Pancreas (tissue), 10 donors: ENCODE measurements at regions not wholly inside any gene's neighbourhood (a gene's known extent, or its start where the extent isn't known, plus 50 kb on each side); places are given as distances from the start of the nearest gene placed in this dataset.

ENCODE experiments used
- ATAC-seq, 4 donors: fragments of 200-7000 bp; cut with Tn5 transposase; one replicate each; pipeline versions ENCODE4 v1.8.0 to v1.9.1; 2020; ENCODE audit warnings: mild to moderate bottlenecking in 4 of 4, moderate library complexity in 4 of 4
- DNase-seq, 6 donors: peaks; one replicate each; pipeline ENCODE4 v3.0.0-alpha.2; 2020
- FAIRE-seq: peaks from 2 replicates; lab custom pipeline; 2012; peaks lifted over from hg19 to GRCh38; lab: Jason Lieb, UNC
- H3K27ac ChIP-seq, 4 donors: fragments of 200-600 bp; sonication (generic); 1 replicate in 3 of 4; 2 replicates in 1 of 4; pipeline versions ENCODE4 v1.5.0 to v1.8.0; 2020
- H3K27me3 ChIP-seq, 4 donors: fragments of 200-600 bp; one replicate each; pipeline ENCODE4 v1.8.0; 2021
- H3K36me3 ChIP-seq, 3 donors: fragments of 200-600 bp; sonication (generic) in 1 of 3; one replicate each; pipeline versions ENCODE4 v1.5.0 to v1.8.0; 2020 to 2021
- H3K4me1 ChIP-seq, 3 donors: fragments of 200-600 bp; one replicate each; pipeline ENCODE4 v1.8.0; 2021
- H3K4me3 ChIP-seq, 4 donors: fragments of 200-600 bp; sonication (generic) in 2 of 4; one replicate each; pipeline versions ENCODE4 v1.5.0 to v1.8.0; 2020 to 2021
- H3K9me3 ChIP-seq, 4 donors: fragments of 200-600 bp; one replicate each; pipeline ENCODE4 v1.8.0; 2021
- CTCF ChIP-seq, 4 donors: fragments of 200-600 bp; sonication (generic) in 3 of 4; IDR thresholded peaks; one replicate each; pipeline versions ENCODE4 v1.5.0 to v1.8.0; 2021; ENCODE audit warnings: antibody characterized with exemption in 4 of 4
- WGBS, 2 donors: extraction: QIAGEN DNeasy Blood & Tissue Kit; methylation state at CpG; one replicate each; pipeline ENCODE4 v1.1.7; 2013; 5-methylcytosine and 5-hydroxymethylcytosine counted together
- intact Hi-C, 3 donors: fragments of 100-400 bp; cut with DNase I; formaldehyde crosslinking; loops; one replicate each; pipeline versions ENCODE4 v1.11.1 to v1.14.2; 2022
- donor health status: healthy with polysubstance abuse.
- donor health status: DM: no; HTN: no; CAD: no; lungs with moderate emphysema.
- donor health status: DM: no; HTN: no; CAD: no.
- donor health status: control.
- donor health status: control.
- donor health status: Bipolar disorder and iron deficiency.
- donor health status: DM: yes; HTN: yes; CAD: no.
- donor health status: DM: no; HTN: no; CAD: no.
- donor health status: DM: no; HTN: no; CAD: no.
- donor health status: DM: yes; HTN: yes; CAD: no.

- Histone ChIP-seq H3K4me1 (no peaks in the 10 kb centered on the region), H3K9me3 (no peaks in the 10 kb centered on the region), H3K36me3 (no peaks in the 10 kb centered on the region), H3K27ac (no peak overlapping the region), H3K27me3 (no peaks in the 10 kb centered on the region), H3K4me3 (no peak overlapping the region)
- WGBS, 2 donors, result 78 to 87% methylated on average over 1 of the region's 1 CpG
- ATAC-seq (no peak), FAIRE-seq (no peak), DNase-seq (no peak)
- intact Hi-C loops, result no loop called here
- TF ChIP-seq CTCF (IDR thresholded peaks at IDR 0.05), result no peak
These were observed 127.8 kb downstream of the GAS1 start for GRCh38 chr9:86819552-86819951.

GRCh38 chr9:86818636-86819035 is 128.7 kb downstream of the GAS1 start:
- intact Hi-C loops, result no loop called here
- Histone ChIP-seq H3K4me1 (no peaks in the 10 kb centered on the region), H3K27ac (no peak overlapping the region), H3K27me3 (no peaks in the 10 kb centered on the region), H3K36me3 (no peaks in the 10 kb centered on the region), H3K9me3 (no peaks in the 10 kb centered on the region), H3K4me3 (no peak overlapping the region)
- no peak for TF ChIP-seq CTCF (IDR thresholded peaks at IDR 0.05)
- FAIRE-seq, result no peak
- no peak for DNase-seq
- 92 to 94% methylated on average over 6 of the region's 6 CpGs for WGBS, 2 donors
- no peak for ATAC-seq

GRCh38 chr9:86816868-86817267 is 130.4 kb downstream of the GAS1 start:
- no peak for ATAC-seq
- 91 to 96% methylated on average over 5 of the region's 5 CpGs for WGBS, 2 donors
- Histone ChIP-seq H3K4me3 (no peak overlapping the region), H3K27ac (no peak overlapping the region), H3K36me3 (no peaks in the 10 kb centered on the region), H3K9me3 (no peaks in the 10 kb centered on the region), H3K4me1 (no peaks in the 10 kb centered on the region), H3K27me3 (no peaks in the 10 kb centered on the region)
- no peak for TF ChIP-seq CTCF (IDR thresholded peaks at IDR 0.05)
- FAIRE-seq, result no peak
- no peak for DNase-seq
- intact Hi-C loops, result no loop called here

- DNase-seq (no peak), FAIRE-seq (no peak), ATAC-seq (no peak)
- no peak for TF ChIP-seq CTCF (IDR thresholded peaks at IDR 0.05)
- H3K4me3 ChIP-seq, result no peak overlapping the region
- no peaks in the 10 kb centered on the region for H3K27me3 ChIP-seq
- H3K9me3 ChIP-seq, result no peaks in the 10 kb centered on the region
- WGBS, 2 donors, result 61 to 77% methylated on average over 2 of the region's 2 CpGs
- H3K36me3 ChIP-seq, result no peaks in the 10 kb centered on the region
- no peak overlapping the region for H3K27ac ChIP-seq
- no peaks in the 10 kb centered on the region for H3K4me1 ChIP-seq
- intact Hi-C loops, result no loop called here
These were observed 130.9 kb downstream of the GAS1 start for GRCh38 chr9:86816366-86816765.

DNA sequence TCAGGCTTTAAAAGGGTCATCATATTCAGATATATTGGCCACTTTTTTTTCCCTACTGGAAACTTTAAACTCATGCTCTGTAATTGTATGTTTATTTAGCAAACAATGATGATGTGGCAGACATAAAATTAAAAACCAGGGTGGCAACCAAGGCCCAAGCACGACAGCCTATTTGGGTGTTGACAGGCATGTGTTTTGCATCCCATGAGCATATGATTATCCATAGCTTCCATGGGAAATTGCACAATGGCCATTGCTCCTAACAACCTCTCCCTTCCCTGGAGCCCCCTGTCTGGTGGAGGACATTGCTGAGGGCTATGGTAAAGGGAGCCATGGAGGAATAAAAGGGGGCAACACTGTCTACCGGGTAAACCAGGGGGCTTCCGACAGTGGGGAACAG is 134.7 kb downstream of the GAS1 start:
- H3K27me3 ChIP-seq, result no peaks in the 10 kb centered on the region
- no peak overlapping the region for H3K27ac ChIP-seq
- FAIRE-seq, result no peak
- TF ChIP-seq CTCF (IDR thresholded peaks at IDR 0.05), result no peak
- WGBS, 2 donors, result 82 to 83% methylated on average over 3 of the region's 3 CpGs
- no peaks in the 10 kb centered on the region for H3K4me1 ChIP-seq
- intact Hi-C loops, result no loop called here
- no peak for DNase-seq
- no peak overlapping the region for H3K4me3 ChIP-seq
- ATAC-seq, result no peak
- no peaks in the 10 kb centered on the region for H3K36me3 ChIP-seq
- H3K9me3 ChIP-seq, result no peaks in the 10 kb centered on the region
